A673 (cell line): ENCODE measurements at regions not wholly inside any gene's neighbourhood (a gene's known extent, or its start where the extent isn't known, plus 50 kb on each side); places are given as distances from the start of the nearest gene placed in this dataset.

Source experiments
- BruUV-seq: library from RNA; stranded (reverse); fragments of 400-500 nt; replicated peaks from 2 replicates; lab custom pipeline; 2021; lab: Mats Ljungman, UMichigan
- CTCF ChIA-PET: fragments of 300-600 bp; sonication (Branson Sonifier 250); formaldehyde crosslinking; loops from one replicate; lab custom pipeline; 2022; ENCODE audit warnings: antibody characterized with exemption; lab: Charles Lee
- POLR2A ChIA-PET: fragments of 300-600 bp; sonication (Branson Sonifier 250); formaldehyde crosslinking; loops from one replicate; lab custom pipeline; 2022; ENCODE audit warnings: antibody characterized with exemption; ENCODE audit not compliant: low non-redundant PET; lab: Charles Lee
- DNase-seq: peaks from one replicate; pipeline ENCODE4 v3.0.0-alpha.2; 2015; ENCODE audit warnings: low spot score
- H3K27ac ChIP-seq: fragments of 200-600 bp; sonication (generic); 2 replicates; pipeline ENCODE4 v1.5.1; 2016; ENCODE audit warnings: mixed run types, low read depth, mild to moderate bottlenecking, mixed read lengths, antibody characterized with exemption, low read length; ENCODE audit not compliant: poor library complexity, severe bottlenecking
- H3K27me3 ChIP-seq: fragments of 200-600 bp; sonication (generic); replicated peaks from 2 replicates; pipeline ENCODE4 v1.6.1; 2017; ENCODE audit warnings: mixed run types, low read depth, mild to moderate bottlenecking, mixed read lengths, antibody characterized with exemption, low read length; ENCODE audit not compliant: insufficient read depth, poor library complexity
- H3K36me3 ChIP-seq: fragments of 200-600 bp; sonication (generic); 2 replicates; pipeline ENCODE4 v1.6.1; 2016; ENCODE audit warnings: mixed run types, mild to moderate bottlenecking, mixed read lengths, antibody characterized with exemption, low read length; ENCODE audit not compliant: insufficient read depth, poor library complexity, severe bottlenecking
- H3K4me1 ChIP-seq: fragments of 200-600 bp; sonication (generic); 2 replicates; pipeline ENCODE4 v1.6.1; 2017; ENCODE audit warnings: mixed run types, mild to moderate bottlenecking, mixed read lengths, antibody characterized with exemption, low read length; ENCODE audit not compliant: insufficient read depth, poor library complexity, severe bottlenecking
- H3K4me3 ChIP-seq: fragments of 200-600 bp; sonication (generic); 2 replicates; pipeline ENCODE4 v1.5.1; 2016; ENCODE audit warnings: low read depth, mixed run types, mild to moderate bottlenecking, mixed read lengths, low read length; ENCODE audit not compliant: poor library complexity, severe bottlenecking
- H3K9me3 ChIP-seq: fragments of 200-600 bp; sonication (generic); 2 replicates; pipeline ENCODE4 v1.6.1; 2016; ENCODE audit warnings: mixed run types, low read depth, mild to moderate bottlenecking, mixed read lengths, antibody characterized with exemption, low read length; ENCODE audit not compliant: poor library complexity, severe bottlenecking
- CTCF ChIP-seq: fragments of 300-800, 200-600 bp; sonication (generic); conservative IDR thresholded peaks from 2 replicates; pipeline ENCODE4 v1.5.1; 2017; ENCODE audit warnings: low read depth, mild to moderate bottlenecking, antibody characterized with exemption, low read length, moderate library complexity, mixed read lengths
- EZH2 ChIP-seq: fragments of 200-600 bp; sonication (generic); IDR thresholded peaks from 2 replicates; pipeline ENCODE4 v1.6.1; 2017; ENCODE audit warnings: borderline replicate concordance, low read depth, mild to moderate bottlenecking, mixed read lengths, antibody characterized with exemption, low read length; ENCODE audit not compliant: poor library complexity, severe bottlenecking
- intact Hi-C: fragments of 100-400 bp; cut with micrococcal nuclease; formaldehyde crosslinking; loops from one replicate; pipeline ENCODE4 v1.10.0; 2022; ENCODE audit not compliant: unreplicated experiment

GRCh38 chr1:209354840-209355165 is 228.7 kb upstream of the CAMK1G start:
- H3K4me1 ChIP-seq, result no peaks in the 10 kb centered on the region
- ChIA-PET CTCF (interaction anchor here (0.7 kb wide), 1 partner anchor 10 kb away, joined by 3 read pairs; no protein-coding TSS in a partner anchor), POLR2A (no interaction called here)
- H3K27ac ChIP-seq, result no peak overlapping the region
- TF ChIP-seq CTCF (no peak), EZH2 (no peak)
- H3K4me3 ChIP-seq, result no peak overlapping the region
- no TSS peak for BruUV-seq
- no peaks in the 10 kb centered on the region for H3K27me3 ChIP-seq
- intact Hi-C loops, result loop anchor here (5.0 kb wide), 2 partner anchors 148 to 703 kb away; no protein-coding TSS in a partner anchor
- DNase-seq, result no peak
- no peaks in the 10 kb centered on the region for H3K36me3 ChIP-seq
- H3K9me3 ChIP-seq, result no peaks in the 10 kb centered on the region

GRCh38 chr1:209355415-209355814 is 228.1 kb upstream of the CAMK1G start:
- TF ChIP-seq CTCF (no peak), EZH2 (no peak)
- DNase-seq, result peak; percentile 13
- no TSS peak for BruUV-seq
- POLR2A ChIA-PET, result no interaction called here
- intact Hi-C loops, result no loop called here
- CTCF ChIA-PET, result no interaction called here
- H3K27ac ChIP-seq, result no peak overlapping the region
- H3K9me3 ChIP-seq, result no peaks in the 10 kb centered on the region
- no peaks in the 10 kb centered on the region for H3K27me3 ChIP-seq
- H3K36me3 ChIP-seq, result no peaks in the 10 kb centered on the region
- H3K4me3 ChIP-seq, result no peak overlapping the region
- no peaks in the 10 kb centered on the region for H3K4me1 ChIP-seq

- H3K4me1 ChIP-seq, result no peaks in the 10 kb centered on the region
- no TSS peak for BruUV-seq
- H3K4me3 ChIP-seq, result no peak overlapping the region
- intact Hi-C loops, result no loop called here
- H3K9me3 ChIP-seq, result no peaks in the 10 kb centered on the region
- no peaks in the 10 kb centered on the region for H3K36me3 ChIP-seq
- no peak overlapping the region for H3K27ac ChIP-seq
- H3K27me3 ChIP-seq, result peaks cover 3% of the 10 kb centered on the region
- ChIA-PET CTCF (no interaction called here), POLR2A (no interaction called here)
- TF ChIP-seq EZH2 (no peak), CTCF (no peak)
- no peak for DNase-seq
These were observed 226.5 kb upstream of the CAMK1G start for GRCh38 chr1:209356976-209357377.
